A673 (cell line): ENCODE measurements at regions not wholly inside any gene's neighbourhood (a gene's known extent, or its start where the extent isn't known, plus 50 kb on each side); places are given as distances from the start of the nearest gene placed in this dataset.

ENCODE experiments used
- CTCF ChIP-seq: fragments of 300-800, 200-600 bp; sonication (generic); conservative IDR thresholded peaks from 2 replicates; pipeline ENCODE4 v1.5.1; 2017; ENCODE audit warnings: low read depth, mild to moderate bottlenecking, antibody characterized with exemption, low read length, moderate library complexity, mixed read lengths
- EZH2 ChIP-seq: fragments of 200-600 bp; sonication (generic); IDR thresholded peaks from 2 replicates; pipeline ENCODE4 v1.6.1; 2017; ENCODE audit warnings: borderline replicate concordance, low read depth, mild to moderate bottlenecking, mixed read lengths, antibody characterized with exemption, low read length; ENCODE audit not compliant: poor library complexity, severe bottlenecking

GRCh38 chr15:96561593-96561992 is 231.1 kb downstream of the NR2F2 start:
- TF ChIP-seq CTCF (no peak), EZH2 (no peak)
